Psoas muscle (tissue), 7 donors: ENCODE measurements at regions not wholly inside any gene's neighbourhood (a gene's known extent, or its start where the extent isn't known, plus 50 kb on each side); places are given as distances from the start of the nearest gene placed in this dataset.

Source experiments
- ATAC-seq, 4 donors: fragments of 200-7000 bp; cut with Tn5 transposase; one replicate each; pipeline ENCODE4 v1.9.1; 2020; ENCODE audit warnings: moderate library complexity in 3 of 4, mild to moderate bottlenecking in 2 of 4
- DNase-seq, 2 donors: peaks; one replicate each; pipeline ENCODE4 v3.0.0-alpha.2; 2020
- H3K27ac ChIP-seq: fragments of 200-600 bp; one replicate; pipeline ENCODE4 v1.8.0; 2022
- H3K27me3 ChIP-seq, 3 donors: fragments of 200-600 bp in 1 of 3; one replicate each; pipeline versions ENCODE4 v1.6.1 to v1.8.0; 2013 to 2022; ENCODE audit warnings: low read length in 2 of 3, mild to moderate bottlenecking in 2 of 3, moderate library complexity in 1 of 3; ENCODE audit not compliant: insufficient read depth in 3 of 3
- H3K36me3 ChIP-seq, 2 donors: fragments of 200-600 bp in 1 of 2; one replicate each; pipeline versions ENCODE4 v1.6.1 to v1.8.0; 2013 to 2022; ENCODE audit warnings: low read depth in 1 of 2, mild to moderate bottlenecking in 1 of 2, moderate library complexity in 1 of 2; ENCODE audit not compliant: insufficient read depth in 1 of 2
- H3K4me1 ChIP-seq: fragments of 200-600 bp; one replicate; pipeline ENCODE4 v1.8.0; 2022
- H3K4me3 ChIP-seq: fragments of 200-600 bp; one replicate; pipeline ENCODE4 v1.8.0; 2022; ENCODE audit warnings: mild to moderate bottlenecking
- H3K9me3 ChIP-seq: fragments of 200-600 bp; one replicate; pipeline ENCODE4 v1.8.0; 2022
- WGBS, 3 donors: extraction: QIAGEN DNeasy Blood & Tissue Kit; methylation state at CpG; one replicate each; pipeline versions ENCODE4 v1.1.6 to v1.1.7; 2013; 5-methylcytosine and 5-hydroxymethylcytosine counted together
- intact Hi-C, 2 donors: fragments of 100-400 bp; cut with DNase I; formaldehyde crosslinking; loops; one replicate each; pipeline versions ENCODE4 v1.11.0 to v1.14.2; 2022
- TF ChIP-seq, protein P1 (sequence below): fragments of 200-600 bp; IDR thresholded peaks from one replicate; pipeline ENCODE4 v1.8.0; 2022; ENCODE audit warnings: antibody characterized with exemption
- donor health status: healthy with polysubstance abuse.
- donor health status: DM: no; HTN: no; CAD: no; lungs with moderate emphysema.
- donor health status: Bipolar disorder and iron deficiency.
- donor health status: healthy.
- donor health status: DM: yes; HTN: yes; CAD: no.
- donor health status: DM: no; HTN: no; CAD: no.
- donor health status: DM: yes; HTN: yes; CAD: no.

DNA sequence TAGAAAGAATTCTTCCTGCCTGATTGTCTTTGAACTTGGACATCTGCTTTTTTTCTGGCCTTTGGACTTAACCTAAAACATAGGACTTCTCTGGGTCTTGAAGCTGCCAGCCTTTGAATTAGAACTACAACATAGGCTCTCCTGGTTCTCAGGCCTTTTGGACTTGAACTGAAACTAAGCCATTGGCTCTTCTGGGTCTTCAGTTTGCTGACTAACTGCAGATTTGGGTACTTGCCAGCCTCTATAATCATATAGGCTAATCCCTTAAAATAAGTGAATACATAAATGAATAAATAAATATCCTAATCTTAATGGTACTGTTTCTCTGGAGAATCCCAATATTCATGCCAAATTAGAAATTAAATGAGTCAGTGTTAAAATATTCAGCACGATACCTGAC is 473.4 kb upstream of the PAPPA start:
- no peaks in the 10 kb centered on the region for H3K4me1 ChIP-seq
- peaks cover 5% of the 10 kb centered on the region for H3K9me3 ChIP-seq
- DNase-seq: no peak
- no peaks in the 10 kb centered on the region for H3K36me3 ChIP-seq
- intact Hi-C loops: loop anchor here in 1 of 2 donors (10.0 kb wide), 1 partner anchor 65 kb away; no protein-coding TSS in a partner anchor
- TF ChIP-seq, protein P1, sequence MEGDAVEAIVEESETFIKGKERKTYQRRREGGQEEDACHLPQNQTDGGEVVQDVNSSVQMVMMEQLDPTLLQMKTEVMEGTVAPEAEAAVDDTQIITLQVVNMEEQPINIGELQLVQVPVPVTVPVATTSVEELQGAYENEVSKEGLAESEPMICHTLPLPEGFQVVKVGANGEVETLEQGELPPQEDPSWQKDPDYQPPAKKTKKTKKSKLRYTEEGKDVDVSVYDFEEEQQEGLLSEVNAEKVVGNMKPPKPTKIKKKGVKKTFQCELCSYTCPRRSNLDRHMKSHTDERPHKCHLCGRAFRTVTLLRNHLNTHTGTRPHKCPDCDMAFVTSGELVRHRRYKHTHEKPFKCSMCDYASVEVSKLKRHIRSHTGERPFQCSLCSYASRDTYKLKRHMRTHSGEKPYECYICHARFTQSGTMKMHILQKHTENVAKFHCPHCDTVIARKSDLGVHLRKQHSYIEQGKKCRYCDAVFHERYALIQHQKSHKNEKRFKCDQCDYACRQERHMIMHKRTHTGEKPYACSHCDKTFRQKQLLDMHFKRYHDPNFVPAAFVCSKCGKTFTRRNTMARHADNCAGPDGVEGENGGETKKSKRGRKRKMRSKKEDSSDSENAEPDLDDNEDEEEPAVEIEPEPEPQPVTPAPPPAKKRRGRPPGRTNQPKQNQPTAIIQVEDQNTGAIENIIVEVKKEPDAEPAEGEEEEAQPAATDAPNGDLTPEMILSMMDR: no peak
- H3K4me3 ChIP-seq: no peak overlapping the region
- ATAC-seq: no peak
- no peaks in the 10 kb centered on the region for H3K27me3 ChIP-seq
- H3K27ac ChIP-seq: no peak overlapping the region
- WGBS, 3 donors: 66 to 73% (median 72%) methylated on average over 1 of the region's 1 CpG

DNA sequence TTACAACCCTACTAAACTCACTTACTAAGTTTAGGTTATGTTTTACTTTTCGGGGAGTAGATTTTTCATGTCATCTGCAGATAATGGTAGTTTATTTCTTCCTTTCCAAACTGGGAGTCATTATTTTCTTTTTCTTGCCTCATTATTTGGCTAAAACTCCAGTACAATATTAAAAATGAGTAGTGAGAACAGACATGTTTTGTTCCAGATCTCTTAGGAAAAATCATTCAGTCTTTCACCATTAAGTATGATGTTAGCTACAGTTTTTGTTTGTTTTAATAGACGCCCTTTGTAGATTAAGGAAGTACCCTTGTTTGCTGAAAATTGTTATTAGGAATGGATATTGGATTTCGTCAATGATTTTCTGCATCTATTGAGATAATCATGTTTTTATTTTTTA is 472.0 kb upstream of the PAPPA start:
- H3K27me3 ChIP-seq: no peaks in the 10 kb centered on the region
- intact Hi-C loops: loop anchor here in 1 of 2 donors (10.0 kb wide), 1 partner anchor 63 kb away; no protein-coding TSS in a partner anchor
- TF ChIP-seq, protein P1: no peak
- H3K9me3 ChIP-seq: peaks cover 5% of the 10 kb centered on the region
- ATAC-seq: no peak
- WGBS, 3 donors: 61 to 75% (median 75%) methylated on average over 3 of the region's 3 CpGs
- no peak for DNase-seq
- H3K27ac ChIP-seq: no peak overlapping the region
- no peaks in the 10 kb centered on the region for H3K36me3 ChIP-seq
- H3K4me1 ChIP-seq: no peaks in the 10 kb centered on the region
- H3K4me3 ChIP-seq: no peak overlapping the region

DNA sequence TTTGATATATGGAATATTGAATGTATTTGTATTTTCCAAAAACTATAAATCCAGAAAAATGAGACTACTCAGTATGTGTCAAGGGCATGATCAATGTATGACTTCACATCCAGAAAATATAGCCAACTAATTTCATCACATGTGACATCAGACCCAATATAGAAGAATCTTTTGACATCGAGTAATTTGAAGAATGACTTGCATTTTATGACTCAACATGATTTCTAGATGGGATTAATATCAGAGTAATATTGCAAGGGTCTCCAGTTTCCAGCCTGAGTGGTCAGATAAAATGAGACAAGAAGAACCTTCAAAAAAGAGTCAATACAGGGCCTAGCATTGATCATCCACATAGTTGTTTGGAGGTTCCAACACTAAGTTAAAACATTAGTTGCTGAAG is 467.5 kb upstream of the PAPPA start:
- 76 to 95% (median 84%) methylated on average over 1 of the region's 1 CpG for WGBS, 3 donors
- peaks cover 5% of the 10 kb centered on the region for H3K9me3 ChIP-seq
- no peak for ATAC-seq
- TF ChIP-seq, protein P1: no peak
- no peaks in the 10 kb centered on the region for H3K36me3 ChIP-seq
- no peaks in the 10 kb centered on the region for H3K4me1 ChIP-seq
- no peaks in the 10 kb centered on the region for H3K27me3 ChIP-seq
- H3K27ac ChIP-seq: no peak overlapping the region
- intact Hi-C loops: loop anchor here in 1 of 2 donors (10.0 kb wide), 1 partner anchor 59 kb away; no protein-coding TSS in a partner anchor
- no peak overlapping the region for H3K4me3 ChIP-seq
- DNase-seq: no peak

DNA sequence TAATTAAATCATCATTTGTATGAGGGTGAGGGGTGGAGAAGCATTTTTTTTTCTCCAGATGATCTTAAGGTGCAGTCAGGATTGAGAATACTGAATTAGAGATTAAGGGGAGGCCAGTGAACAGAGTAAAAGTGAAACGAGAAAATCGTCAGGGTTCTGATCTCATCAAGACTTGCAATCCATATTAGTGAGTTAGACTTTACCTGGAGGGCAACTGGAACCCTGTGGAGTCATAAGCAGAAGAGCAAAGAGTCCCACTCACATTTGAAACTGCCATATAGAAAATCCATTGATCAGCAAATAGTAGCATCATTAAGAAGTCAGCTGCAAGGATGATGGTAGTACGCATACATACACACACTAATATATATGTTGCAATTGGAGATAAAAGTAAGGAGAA is 466.2 kb upstream of the PAPPA start:
- DNase-seq: no peak
- Histone ChIP-seq H3K9me3 (peaks cover 5% of the 10 kb centered on the region), H3K27me3 (no peaks in the 10 kb centered on the region), H3K27ac (no peak overlapping the region), H3K4me1 (no peaks in the 10 kb centered on the region), H3K4me3 (no peak overlapping the region), H3K36me3 (no peaks in the 10 kb centered on the region)
- WGBS, 3 donors: 81 to 89% (median 84%) methylated on average over 3 of the region's 3 CpGs
- TF ChIP-seq, protein P1: no peak
- ATAC-seq: no peak
- intact Hi-C loops: loop anchor here in 1 of 2 donors (10.0 kb wide), 1 partner anchor 57 kb away; no protein-coding TSS in a partner anchor

DNA sequence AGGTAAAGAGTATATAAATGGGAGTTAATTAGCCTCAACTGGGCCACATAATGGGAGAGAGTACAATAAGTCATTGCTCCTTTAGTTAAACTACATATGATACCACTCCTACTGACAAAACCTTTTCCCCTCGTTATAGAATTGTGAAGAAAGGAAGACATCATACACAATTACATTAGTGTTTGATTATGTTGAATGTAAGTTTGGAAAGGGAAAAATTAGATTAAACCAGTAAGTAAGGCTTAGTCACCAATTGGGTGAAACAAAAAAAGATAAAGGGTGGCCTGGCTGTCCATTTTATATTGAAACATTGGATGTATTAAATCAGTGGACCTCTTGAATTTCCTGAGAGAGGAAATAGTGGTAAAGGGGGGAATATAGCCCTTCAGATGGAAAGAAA is 464.3 kb upstream of the PAPPA start:
- Histone ChIP-seq H3K4me3 (no peak overlapping the region), H3K27me3 (no peaks in the 10 kb centered on the region), H3K27ac (no peak overlapping the region), H3K9me3 (no peaks in the 10 kb centered on the region), H3K36me3 (no peaks in the 10 kb centered on the region), H3K4me1 (no peaks in the 10 kb centered on the region)
- TF ChIP-seq, protein P1: no peak
- no peak for DNase-seq
- 71 to 81% (median 72%) methylated on average over 1 of the region's 1 CpG for WGBS, 3 donors
- intact Hi-C loops: loop anchor here in 1 of 2 donors (10.0 kb wide), 1 partner anchor 55 kb away; no protein-coding TSS in a partner anchor
- ATAC-seq: no peak
